ENCODE measurements at regions not wholly inside any gene's neighbourhood (a gene's known extent, or its start where the extent isn't known, plus 50 kb on each side); places are given as distances from the start of the nearest gene placed in this dataset.

GRCh38 chrX:143287236-143287635 lies 230.0 kb downstream of the SPANXN3 start (continued):
- no peak for TF ChIP-seq MTA2 (IDR thresholded peaks at IDR 0.05; ENCODE audit: low read depth)

DNA sequence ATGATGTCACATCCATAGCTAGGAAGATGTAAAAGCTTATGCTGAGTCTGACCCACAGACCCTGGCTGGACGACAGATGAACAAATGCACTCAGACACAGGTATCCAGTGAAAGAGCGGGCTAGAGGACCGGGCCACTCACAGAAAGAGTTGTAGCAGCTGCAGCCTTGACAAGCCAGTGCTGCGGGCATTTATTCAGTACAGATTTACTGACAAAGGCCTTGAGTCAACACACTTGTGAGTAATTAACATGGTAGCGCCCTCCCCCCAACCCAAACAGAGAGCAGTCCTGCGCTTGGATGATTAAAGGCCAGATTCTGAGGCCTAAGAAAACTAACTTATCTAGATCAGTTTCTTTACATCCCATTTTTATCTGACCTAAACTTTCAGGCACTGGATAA lies 244.6 kb downstream of the SPANXN4 start:
- intact Hi-C loops (cut with micrococcal nuclease) (no loop called here), in situ Hi-C loops (cut with MboI) (no loop called here)
- Histone ChIP-seq H3K27ac (ENCODE audit: extremely low read depth, low read depth, low read length) (no peak overlapping the region), H3K36me3 (ENCODE audit: control insufficient read depth, insufficient read depth, low read length) (no peaks in the 10 kb centered on the region), H3K4me1 (replicated peaks in 1 of 2; ENCODE audit: control insufficient read depth in 2 of 2, insufficient read depth in 2 of 2, low read length in 2 of 2) (no peaks in the 10 kb centered on the region), H3K27me3 (ENCODE audit: control insufficient read depth in 2 of 2, insufficient read depth in 2 of 2, low read length in 2 of 2) (no peaks in the 10 kb centered on the region), H3K9me1 (ENCODE audit: control insufficient read depth, insufficient read depth, low read length) (no peaks in the 10 kb centered on the region), H2AFZ (ENCODE audit: low read depth, low read length) (no peak overlapping the region), H3K4me3 (no peak overlapping the region), H3K9ac (ENCODE audit: insufficient read depth in 1 of 2, low read depth in 2 of 2, low read length in 2 of 2) (no peak overlapping the region), H3K9me3 (replicated peaks; ENCODE audit: control insufficient read depth, insufficient read depth, low read depth, low read length) (no peaks in the 10 kb centered on the region), H4K20me1 (replicated peaks; ENCODE audit: control insufficient read depth, insufficient read depth, low read length) (no peaks in the 10 kb centered on the region), H3K4me2 (ENCODE audit: insufficient read depth, low read length) (no peak overlapping the region), H3K79me2 (ENCODE audit: control insufficient read depth, insufficient read depth, low read length) (no peaks in the 10 kb centered on the region)
- ChIA-PET CTCF (ENCODE audit: low intra/inter-chr PET ratio) (no interaction called here), POLR2A (no interaction called here)
- BruUV-seq (replicated peaks): no TSS peak
- DNase-seq (ENCODE audit: extremely low read depth in 1 of 4, low spot score in 3 of 4) (no peak), FAIRE-seq (no peak), ATAC-seq (no peak)
- WGBS (ENCODE audit: insufficient coverage, low coverage, missing lambda C conversion rate): 0% methylated on average over 5 of the region's 6 CpGs
- TF ChIP-seq ZNF780A (CRISPR knock-in tag; IDR thresholded peaks at IDR 0.05) (no peak), SRSF9 (IDR thresholded peaks at IDR 0.05; ENCODE audit: borderline replicate concordance, low read depth, low read length) (no peak), ZNF830 (CRISPR knock-in tag; IDR thresholded peaks at IDR 0.05) (no peak), FOSL1 (tag; conservative IDR thresholded peaks at IDR 0.05) (no peak), ZNF584 (CRISPR knock-in tag; IDR thresholded peaks at IDR 0.05; ENCODE audit: low read depth) (no peak), ZFX (CRISPR knock-in tag; IDR thresholded peaks at IDR 0.05) (no peak), SMAD3 (CRISPR knock-in tag; conservative IDR thresholded peaks at IDR 0.05) (no peak), CTCF (IDR thresholded peaks at IDR 0.05 in 2 of 3, conservative IDR thresholded peaks at IDR 0.05 in 1 of 3; ENCODE audit: insufficient read depth in 2 of 3, low read depth in 1 of 3, low read length in 3 of 3) (no peak)
- TF ChIP-seq, protein P1, sequence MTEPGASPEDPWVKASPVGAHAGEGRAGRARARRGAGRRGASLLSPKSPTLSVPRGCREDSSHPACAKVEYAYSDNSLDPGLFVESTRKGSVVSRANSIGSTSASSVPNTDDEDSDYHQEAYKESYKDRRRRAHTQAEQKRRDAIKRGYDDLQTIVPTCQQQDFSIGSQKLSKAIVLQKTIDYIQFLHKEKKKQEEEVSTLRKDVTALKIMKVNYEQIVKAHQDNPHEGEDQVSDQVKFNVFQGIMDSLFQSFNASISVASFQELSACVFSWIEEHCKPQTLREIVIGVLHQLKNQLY (CRISPR knock-in tag; conservative IDR thresholded peaks at IDR 0.05): no peak
- TF ChIP-seq, protein P2, sequence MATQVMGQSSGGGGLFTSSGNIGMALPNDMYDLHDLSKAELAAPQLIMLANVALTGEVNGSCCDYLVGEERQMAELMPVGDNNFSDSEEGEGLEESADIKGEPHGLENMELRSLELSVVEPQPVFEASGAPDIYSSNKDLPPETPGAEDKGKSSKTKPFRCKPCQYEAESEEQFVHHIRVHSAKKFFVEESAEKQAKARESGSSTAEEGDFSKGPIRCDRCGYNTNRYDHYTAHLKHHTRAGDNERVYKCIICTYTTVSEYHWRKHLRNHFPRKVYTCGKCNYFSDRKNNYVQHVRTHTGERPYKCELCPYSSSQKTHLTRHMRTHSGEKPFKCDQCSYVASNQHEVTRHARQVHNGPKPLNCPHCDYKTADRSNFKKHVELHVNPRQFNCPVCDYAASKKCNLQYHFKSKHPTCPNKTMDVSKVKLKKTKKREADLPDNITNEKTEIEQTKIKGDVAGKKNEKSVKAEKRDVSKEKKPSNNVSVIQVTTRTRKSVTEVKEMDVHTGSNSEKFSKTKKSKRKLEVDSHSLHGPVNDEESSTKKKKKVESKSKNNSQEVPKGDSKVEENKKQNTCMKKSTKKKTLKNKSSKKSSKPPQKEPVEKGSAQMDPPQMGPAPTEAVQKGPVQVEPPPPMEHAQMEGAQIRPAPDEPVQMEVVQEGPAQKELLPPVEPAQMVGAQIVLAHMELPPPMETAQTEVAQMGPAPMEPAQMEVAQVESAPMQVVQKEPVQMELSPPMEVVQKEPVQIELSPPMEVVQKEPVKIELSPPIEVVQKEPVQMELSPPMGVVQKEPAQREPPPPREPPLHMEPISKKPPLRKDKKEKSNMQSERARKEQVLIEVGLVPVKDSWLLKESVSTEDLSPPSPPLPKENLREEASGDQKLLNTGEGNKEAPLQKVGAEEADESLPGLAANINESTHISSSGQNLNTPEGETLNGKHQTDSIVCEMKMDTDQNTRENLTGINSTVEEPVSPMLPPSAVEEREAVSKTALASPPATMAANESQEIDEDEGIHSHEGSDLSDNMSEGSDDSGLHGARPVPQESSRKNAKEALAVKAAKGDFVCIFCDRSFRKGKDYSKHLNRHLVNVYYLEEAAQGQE (IDR thresholded peaks at IDR 0.05; ENCODE audit: borderline replicate concordance): no peak
- TF ChIP-seq, protein P2 (CRISPR knock-in tag; IDR thresholded peaks at IDR 0.05; ENCODE audit: low read depth): no peak
